T-helper 1 cell (primary cell): ENCODE measurements at regions not wholly inside any gene's neighbourhood (a gene's known extent, or its start where the extent isn't known, plus 50 kb on each side); places are given as distances from the start of the nearest gene placed in this dataset.
"Not testable (repeated sequence)": the region's sequence is repeated elsewhere in the genome, so short reads cannot be mapped to it uniquely, and the experiment has no call there.

ENCODE experiments used
- DNase-seq, 5 donors: peaks; one replicate each; pipeline ENCODE4 v3.0.0-alpha.2; 2012 to 2020

GRCh38 chr15:79769933-79770759 is 126.7 kb downstream of the MTHFS start:
- DNase-seq = no peak

- no peak for DNase-seq
Measured at GRCh38 chr15:79773128-79773527, 123.7 kb downstream of the MTHFS start.

- no peak for DNase-seq
Measured at GRCh38 chr15:79775821-79776220, 121.0 kb downstream of the MTHFS start.

GRCh38 chr15:79777916-79778315 is 118.9 kb downstream of the MTHFS start:
- no peak for DNase-seq

- no peak for DNase-seq
Measured at GRCh38 chr15:79778378-79778990, 118.3 kb downstream of the MTHFS start.

GRCh38 chr15:79779746-79780145 is 117.1 kb downstream of the MTHFS start:
- DNase-seq = peak in 1 of 5 donors; percentile 72

- not testable (repeated sequence) for DNase-seq
Measured at GRCh38 chr15:79782307-79782706, 114.5 kb downstream of the MTHFS start.
